HG03469 (cell line): ENCODE measurements at regions not wholly inside any gene's neighbourhood (a gene's known extent, or its start where the extent isn't known, plus 50 kb on each side); places are given as distances from the start of the nearest gene placed in this dataset.
"Not testable (repeated sequence)": the region's sequence is repeated elsewhere in the genome, so short reads cannot be mapped to it uniquely, and the experiment has no call there.

Source experiments
- ATAC-seq: cut with Tn5 transposase; IDR thresholded peaks from one replicate; pipeline ENCODE4 v1.9.1; 2021; ENCODE audit warnings: mild to moderate bottlenecking, moderate library complexity, moderate number of reproducible peaks; ENCODE audit not compliant: unreplicated experiment

DNA sequence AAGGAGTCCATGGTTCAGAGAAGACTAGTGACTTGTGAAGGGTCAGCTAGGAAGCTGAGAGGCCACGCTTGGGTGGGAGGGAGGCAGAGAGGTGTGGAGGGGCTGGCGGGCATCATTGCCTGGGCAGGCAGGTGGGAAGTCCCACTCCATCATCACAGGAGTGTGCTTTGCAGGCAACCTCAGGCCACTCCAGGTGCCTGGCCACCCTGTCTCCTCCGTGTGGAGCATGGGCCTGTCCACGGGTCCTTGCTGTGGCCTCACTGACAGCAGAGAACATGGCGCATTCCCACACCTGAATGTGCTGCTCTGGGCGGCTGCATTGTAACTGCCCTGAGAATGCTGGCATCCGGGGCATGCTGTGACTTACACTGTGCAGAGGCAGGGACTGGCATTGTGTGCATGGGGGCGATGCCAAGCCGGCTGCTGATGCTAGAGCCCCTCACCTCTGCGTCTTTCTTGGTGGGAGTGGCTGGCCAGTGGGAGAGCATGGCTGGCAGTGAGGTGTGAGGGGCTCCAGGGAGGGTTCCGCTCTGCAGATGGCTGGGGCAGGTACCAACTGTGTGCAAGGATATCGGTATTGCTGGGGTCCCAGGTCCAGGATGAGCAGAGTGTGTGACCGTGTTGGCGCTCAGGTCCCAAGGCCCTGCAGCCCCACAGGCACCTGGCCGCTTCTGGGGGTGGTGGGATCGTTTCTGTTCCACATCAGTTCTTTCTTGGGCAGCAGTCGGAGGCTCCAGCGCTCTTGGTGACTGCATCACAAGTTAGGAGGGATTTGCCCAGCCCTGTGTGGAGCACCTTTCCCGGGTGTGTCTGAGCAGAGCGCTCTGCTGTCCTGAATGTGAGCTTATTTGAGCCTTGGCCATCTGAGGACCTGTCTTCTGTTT is 94.8 kb downstream of the NPIPB11 start:
- ATAC-seq = no peak

DNA sequence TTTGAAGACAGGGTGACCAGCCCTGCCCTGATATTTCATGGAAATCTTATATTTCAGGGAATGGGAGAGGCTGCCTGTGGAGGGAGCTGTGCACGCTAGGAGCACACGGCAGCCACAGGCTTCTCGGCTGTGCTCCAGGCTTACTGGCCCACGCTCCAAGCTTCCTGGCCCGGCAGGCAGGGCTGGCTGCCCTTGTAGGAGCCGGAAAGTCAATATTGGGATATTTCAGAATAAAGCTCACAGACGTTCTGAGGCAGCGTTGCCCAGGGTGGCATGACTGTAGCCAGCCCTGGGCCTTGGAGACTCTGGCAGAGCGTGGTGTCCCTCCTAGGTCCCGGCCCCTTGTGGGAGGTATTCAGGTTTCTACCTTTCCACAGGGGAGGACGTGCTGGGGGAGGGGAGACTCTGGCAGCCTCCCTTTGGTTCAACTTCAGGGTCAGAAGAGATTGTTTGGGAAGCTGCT is 95.6 kb downstream of the NPIPB11 start:
- no peak for ATAC-seq

DNA sequence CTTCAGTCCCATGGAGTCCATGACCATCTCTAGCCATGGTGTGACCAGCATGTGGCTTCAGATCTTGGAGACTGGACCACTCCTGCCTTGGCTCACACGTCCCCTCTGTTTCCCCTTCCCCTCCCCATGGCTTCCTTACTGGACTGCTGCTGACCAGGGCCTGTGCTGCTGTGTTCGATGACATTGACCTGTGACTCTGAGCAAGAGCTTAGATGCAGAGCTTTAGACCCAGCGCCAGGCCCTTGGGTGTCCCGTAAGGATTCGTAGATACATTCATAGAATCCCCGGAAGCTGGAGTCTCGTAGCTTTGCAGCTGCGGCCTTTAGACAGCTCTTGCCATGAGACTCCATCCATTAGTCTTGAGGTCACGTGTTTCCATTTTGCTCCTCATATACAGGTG is 96.3 kb downstream of the NPIPB11 start:
- ATAC-seq = not testable (repeated sequence)

DNA sequence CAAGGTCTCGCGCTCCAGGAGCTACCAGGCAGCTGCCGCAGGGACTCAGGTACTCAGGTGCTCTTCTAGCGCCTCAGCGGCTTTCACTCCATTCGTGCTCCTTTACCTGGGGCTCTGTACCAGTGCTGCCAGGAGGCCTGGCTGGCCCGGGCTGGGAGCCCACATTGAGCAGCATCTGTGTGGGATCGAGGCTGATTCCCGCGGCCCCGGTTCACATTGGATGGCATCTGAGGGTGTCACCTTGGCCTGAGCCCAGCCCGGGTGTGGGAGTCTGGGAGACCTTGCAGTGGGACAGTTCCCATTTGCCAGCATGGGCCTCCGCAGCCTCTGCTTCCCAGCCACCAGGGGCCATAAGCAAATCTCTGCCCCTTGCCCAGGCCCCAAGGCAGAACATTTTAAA is 96.9 kb downstream of the NPIPB11 start:
- not testable (repeated sequence) for ATAC-seq

DNA sequence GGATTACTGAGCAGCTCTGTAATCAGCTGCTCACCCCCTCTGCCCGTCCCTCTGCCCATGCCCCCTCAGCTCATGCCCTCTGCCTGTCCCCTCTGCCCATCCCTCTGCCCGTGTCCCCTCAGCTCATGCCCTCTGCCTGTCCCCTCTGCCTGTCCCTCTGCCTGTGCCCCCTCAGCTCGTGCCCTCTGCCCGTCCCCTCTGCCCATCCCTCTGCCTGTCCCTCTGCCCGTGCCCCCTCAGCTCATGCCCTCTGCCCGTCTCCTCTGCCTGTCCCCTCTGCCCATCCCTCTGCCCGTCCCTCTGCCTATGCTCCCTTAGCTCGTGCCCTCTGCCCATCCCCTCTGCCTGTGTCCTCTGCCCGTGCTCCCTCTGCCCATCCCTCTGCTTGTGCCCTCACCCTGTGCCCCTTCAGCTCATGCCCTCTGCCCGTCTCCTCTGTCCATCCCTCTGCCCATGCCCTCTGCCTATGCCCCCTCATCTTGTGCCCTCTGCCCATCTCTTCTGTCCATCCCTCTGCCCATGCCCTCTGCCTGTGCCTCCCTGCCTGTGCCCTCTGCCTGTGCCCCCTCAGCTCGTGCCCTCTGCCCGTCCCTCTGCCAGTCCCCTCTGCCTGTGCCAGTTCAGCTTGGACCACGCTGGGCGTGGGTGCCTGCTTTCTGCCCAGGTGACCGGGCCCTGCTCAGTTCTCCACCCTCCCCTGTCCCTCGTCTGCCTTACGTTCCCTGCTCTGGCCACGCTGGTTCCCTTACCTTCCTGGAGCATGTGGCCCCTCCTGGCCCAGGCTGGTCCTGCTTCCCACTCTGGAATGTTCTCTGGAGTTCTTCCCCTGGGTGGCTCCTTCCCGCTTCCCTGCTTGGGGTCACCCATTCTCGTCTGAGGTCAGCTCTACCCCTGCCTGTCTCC is 97.6 kb downstream of the NPIPB11 start:
- no peak for ATAC-seq

DNA sequence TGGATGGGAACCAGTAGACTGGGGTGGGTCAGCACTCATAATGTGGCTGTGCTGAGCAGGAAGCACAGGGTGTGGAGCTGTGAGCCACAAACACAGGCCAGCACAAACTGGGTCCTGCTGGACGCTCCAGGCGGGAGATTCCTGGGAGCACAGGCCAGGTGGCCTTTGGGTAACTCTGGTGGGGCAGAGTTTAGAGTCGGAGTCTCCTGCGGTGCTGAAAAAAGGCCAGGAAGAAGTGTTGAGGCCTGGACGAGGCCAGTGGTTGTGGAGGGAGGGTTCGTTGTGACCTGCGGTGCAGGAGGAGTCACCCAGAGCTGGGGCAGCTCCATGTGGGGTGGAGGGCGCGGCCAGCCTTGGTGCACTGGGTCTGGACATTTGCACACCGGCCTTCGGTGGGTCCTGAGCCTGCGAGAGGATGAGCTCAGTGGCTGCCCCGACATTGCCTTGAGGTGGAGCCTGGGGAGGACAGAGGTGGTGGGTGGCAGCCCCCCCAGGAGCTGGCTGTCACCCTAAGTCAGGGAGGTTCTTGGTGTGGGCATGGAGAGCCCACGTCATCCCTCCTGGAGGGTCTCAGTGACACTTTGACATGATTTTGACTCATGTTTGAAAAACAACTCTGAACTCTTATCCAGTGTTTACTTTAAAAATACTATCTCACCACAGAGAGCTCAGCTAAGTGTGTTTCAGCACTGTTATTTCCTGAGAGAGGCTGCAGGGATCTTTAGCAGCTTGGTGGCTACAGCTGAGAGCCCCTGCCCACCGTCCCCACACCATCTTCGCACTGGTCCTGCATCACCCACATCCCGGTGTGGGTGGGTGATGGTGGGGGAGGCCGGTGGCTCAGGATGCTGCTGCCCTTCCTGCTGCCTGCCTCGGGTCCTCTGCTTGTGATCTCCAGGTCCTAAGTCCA is 98.7 kb downstream of the NPIPB11 start:
- no peak for ATAC-seq

DNA sequence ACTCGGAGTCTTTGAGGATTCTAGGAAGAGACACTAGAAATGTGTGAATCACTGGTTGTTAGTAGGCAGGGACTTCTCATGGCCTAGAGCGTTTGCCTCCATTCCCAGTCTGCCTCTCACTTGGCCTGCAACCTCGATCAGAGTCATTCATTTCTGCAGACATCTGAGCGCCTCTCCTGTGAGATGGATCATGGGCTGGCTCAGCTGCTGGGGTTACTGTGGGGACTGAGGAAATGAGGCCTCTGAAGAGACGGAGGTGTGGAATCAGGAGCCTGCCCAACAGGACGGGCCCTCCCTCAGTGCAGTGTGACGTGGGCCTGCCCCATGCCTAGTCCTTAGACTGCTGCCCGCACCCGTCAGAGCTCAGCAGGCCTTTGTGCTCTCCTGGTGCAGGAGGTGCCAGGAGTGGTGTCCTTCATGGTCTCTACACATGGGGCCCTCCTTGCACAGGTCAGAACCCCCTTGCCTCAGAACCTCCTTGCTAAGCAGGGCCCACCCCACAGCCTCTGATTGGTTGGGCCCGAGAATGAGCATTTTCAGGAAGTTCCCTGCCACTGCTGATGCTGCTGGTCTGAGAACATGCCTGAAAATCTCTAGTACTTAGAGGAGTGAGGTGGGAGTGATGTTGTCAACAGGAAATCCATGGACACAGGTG is 99.4 kb downstream of the NPIPB11 start:
- no peak for ATAC-seq

DNA sequence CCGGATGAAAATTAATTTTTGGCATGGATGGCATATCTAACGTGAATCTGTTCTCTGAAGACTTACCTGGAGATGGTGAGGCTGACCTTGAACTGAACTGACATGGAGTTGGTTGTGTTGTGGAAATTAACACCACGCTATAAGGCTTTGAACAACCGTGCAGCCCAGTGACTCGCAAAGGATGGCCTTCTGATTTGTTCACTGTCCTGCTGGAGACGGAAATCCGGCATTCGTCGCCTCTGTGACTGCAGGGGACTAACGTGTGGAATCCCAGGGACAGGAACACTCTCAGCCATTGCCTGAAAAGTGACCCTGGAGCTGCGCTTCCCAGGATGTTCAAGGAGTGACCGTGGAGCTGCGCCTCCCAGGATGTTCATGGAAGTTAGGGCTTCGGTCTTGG is 100.3 kb downstream of the NPIPB11 start:
- ATAC-seq = no peak

DNA sequence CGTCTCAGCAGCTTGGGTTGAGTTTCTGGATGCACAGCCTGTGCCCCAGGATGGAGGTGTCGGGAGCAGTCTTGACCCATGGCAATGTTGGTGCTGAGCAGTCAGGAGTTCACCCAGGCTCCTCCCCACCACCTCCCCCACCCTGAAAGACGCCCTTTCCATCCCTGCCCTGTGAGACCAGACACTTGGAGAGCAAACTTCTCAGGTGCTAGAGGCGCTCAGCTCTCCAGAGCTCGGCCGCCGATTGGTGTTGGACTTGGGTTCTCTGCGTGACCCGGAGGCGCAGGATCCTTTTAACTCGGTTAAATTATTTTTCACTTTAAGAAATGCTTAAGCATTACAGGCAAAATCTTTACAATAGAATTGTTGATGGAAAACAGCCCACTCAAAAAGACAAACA is 101.5 kb downstream of the NPIPB11 start:
- not testable (repeated sequence) for ATAC-seq

DNA sequence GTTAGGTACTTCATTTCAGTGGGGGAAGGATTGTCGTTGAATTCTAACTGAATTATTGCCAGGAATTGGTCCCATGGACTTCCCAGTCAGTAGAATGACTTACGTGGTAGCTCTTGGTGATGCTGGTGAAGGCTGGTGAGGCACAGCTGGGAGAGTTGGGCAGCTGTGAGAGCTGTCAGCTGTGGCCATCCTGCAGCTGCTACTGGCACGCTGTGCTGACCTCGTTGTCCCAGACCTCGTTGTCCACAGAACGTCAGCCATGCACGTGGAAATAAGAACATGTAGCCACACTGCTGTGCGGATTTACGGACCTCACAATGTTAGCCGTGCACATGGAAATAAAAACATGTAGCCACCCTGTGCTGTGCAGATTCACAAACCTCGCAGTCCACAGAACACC is 102.3 kb downstream of the NPIPB11 start:
- no peak for ATAC-seq

DNA sequence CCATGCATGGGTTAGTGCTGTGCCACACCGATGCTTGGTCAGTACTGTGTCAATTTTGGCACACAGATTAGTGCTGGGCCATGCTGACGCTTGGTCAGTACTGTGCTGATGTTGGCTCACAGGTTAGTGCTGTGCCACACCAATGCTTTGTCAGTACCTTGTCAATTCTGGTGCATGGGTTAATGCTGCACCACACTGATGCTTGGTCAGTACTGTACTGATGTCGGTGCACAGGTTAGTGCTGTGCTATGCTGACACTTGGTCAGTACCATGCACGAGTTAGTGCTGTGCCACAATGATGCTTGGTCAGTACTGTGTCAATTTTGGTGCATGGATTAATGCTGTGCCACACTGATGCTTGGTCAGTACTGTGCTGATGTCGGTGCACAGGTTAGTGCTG is 103.0 kb downstream of the NPIPB11 start:
- no peak for ATAC-seq

DNA sequence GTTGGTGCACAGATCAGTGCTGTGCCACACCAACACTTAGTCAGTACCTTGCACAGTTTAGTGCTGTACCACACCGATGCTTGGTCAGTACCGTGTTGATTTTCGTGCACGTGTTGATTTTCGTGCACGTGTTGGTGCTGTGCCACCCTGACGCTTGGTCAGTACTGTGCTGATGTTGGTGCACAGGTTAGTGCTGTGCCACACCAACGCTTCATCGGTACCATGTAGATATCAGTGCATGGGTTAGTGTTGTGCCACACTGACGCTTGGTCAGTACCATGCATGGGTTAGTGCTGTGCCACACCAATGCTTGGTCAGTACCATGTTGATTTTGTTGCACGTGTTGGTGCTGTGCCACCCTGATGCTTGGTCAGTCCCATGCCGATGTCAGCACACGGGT is 103.5 kb downstream of the NPIPB11 start:
- no peak for ATAC-seq

DNA sequence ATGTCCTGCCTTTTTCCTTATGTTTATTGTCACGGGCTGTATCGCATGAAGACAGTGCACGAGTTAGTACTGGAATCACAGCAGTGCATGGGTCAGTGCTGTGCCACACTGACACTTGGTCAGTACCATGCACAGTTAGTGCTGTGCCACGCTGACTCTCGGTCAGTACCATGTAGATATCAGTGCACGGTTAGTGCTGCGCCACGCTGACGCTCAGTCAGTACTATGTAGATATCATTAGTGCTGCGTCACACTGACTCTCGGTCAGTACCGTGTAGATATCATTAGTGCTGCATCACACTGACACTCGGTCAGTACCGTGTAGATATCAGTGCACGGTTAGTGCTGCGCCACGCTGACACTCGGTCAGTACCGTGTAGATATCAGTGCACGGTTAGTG is 104.1 kb downstream of the NPIPB11 start:
- ATAC-seq = not testable (repeated sequence)

DNA sequence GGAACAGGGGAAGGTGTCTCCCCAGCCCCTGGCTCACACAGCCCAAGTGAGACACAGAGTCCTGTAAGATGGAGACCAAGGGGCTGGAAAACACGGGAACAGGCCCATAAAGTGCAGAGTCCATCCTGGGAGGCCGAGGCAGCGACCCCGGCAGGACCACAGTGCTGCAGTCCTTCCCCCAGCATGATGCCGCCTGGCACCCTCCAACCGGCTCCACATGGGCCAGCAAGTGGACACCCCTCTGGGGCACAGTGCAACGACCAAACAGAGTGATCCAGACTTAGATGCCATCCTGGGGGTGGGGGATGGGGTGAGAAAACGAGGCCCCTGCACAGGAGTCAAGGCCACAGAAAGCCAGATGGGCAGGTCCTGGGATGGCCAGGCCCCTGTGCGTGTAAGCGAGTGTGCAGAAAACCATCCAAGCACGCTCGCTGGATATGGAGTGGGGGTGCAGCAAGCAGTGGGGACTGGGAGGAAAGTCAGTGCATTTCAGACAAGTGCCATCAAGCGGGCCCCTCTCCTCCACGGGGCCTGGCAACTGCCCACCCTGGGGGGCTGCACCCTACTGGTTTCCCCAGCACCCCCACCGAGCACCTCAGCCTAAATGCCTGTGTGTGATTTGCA is 104.7 kb downstream of the NPIPB11 start:
- ATAC-seq = not testable (repeated sequence)

DNA sequence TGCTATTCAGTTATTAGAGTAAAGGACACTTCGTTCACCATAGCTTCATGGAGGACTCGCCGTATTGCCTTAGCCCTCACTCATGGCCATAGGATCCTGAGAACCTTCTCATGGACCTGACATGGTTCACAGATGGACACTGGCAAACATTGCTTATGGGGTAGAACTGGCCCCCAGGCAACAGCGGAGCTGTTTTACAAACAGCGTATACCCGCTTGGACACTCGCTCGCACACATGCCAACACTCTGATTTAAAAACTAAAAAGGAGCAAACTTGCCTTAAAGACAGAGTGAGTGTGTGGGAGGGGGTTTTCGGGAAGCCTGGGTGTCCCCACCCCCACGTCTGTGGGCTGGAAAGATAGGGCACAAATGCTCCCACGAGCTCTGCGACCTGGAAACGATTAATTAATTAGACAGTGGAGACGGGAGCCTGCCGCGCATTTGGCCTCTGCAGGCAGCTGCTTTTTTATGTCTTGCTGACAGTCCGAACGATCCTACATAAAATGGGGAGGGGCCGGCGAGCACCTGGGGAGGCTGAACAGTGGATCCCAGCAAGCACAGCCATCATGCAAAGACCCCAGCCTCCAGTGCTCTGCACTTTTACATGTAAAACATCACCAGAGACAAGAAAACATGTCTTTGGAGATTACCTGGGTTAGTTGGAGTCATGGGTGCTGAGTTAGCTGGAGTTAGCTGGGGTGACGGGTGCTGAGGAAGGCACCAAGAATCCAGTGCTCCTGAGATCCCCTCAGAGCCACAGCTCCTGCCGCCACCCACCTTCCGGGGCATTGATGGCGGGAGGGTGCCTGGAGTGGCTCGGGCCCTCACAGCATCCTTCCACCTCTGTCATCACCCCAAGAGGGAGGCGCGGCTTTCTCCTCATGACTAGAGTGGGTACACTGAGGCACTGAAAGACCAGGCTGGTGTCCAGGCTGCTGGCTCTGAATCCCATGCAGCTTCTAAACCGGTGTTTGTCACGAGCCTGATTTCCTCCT is 105.7 kb downstream of the NPIPB11 start:
- not testable (repeated sequence) for ATAC-seq

DNA sequence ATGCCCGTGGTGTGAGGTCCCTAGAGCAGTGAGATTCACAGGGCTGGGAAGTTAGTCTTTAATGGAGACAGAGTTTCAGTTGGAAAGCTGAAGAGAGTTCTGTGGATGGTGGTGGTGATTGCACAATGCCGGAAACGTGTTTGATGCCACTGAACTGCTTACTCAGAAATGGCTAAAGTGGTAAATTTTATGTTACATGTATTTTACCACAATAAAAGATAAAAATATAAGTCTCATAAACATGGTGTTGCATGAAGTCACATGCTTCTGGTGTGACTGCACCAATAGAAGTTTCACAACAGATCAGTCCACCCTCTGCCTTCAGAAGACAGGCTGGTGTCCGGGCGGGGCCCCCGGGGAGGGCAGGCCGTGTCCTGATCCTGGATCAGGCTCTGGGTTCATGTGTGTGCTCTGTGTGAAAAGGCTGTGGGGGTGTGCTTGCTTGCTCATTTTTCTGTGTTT is 106.5 kb downstream of the NPIPB11 start:
- not testable (repeated sequence) for ATAC-seq

DNA sequence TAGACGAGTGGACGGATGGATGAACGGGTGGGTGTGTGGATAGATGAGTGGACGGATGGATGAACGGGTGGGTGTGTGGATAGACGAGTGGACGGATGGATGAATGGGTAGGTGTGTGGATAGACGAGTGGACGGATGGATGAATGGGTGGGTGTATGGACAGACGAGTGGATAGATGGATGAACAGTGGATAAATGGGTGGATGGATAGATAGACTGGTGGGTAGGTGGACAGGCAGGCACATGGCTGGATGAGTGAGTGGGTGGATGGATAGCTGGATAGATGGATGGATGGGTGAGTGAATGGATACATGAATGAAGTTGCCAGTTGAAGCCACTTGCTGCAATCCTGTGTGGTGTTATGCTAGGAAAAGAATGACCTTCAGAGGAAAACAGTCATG is 107.5 kb downstream of the NPIPB11 start:
- ATAC-seq = not testable (repeated sequence)

DNA sequence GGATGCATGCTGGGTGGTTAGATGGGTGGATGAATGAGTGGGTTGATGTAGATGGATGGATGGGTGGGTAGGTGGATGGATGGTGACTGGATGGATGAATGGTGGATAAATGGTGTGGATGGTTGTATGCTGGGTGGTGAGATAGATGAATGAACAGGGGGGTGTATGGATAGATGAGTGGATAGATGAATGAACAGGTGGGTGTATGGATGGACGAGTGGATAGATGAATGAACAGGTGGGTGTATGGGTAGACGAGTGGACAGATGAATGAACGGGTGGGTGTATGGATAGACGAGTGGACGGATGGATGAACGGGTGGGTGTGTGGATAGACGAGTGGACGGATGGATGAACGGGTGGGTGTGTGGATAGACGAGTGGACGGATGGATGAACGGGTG is 108.2 kb downstream of the NPIPB11 start:
- ATAC-seq = not testable (repeated sequence)
